ENCODE measurements at regions not wholly inside any gene's neighbourhood (a gene's known extent, or its start where the extent isn't known, plus 50 kb on each side); places are given as distances from the start of the nearest gene placed in this dataset.
"Not testable (repeated sequence)": the region's sequence is repeated elsewhere in the genome, so short reads cannot be mapped to it uniquely, and the experiment has no call there.

GRCh38 chr7:159209429-159209828 is 64.8 kb upstream of the VIPR2 start:
- DNase-seq (ENCODE audit: low read depth), result no peak

GRCh38 chr7:159207951-159208350 is 63.3 kb upstream of the VIPR2 start:
- DNase-seq (ENCODE audit: low read depth), result no peak

DNA sequence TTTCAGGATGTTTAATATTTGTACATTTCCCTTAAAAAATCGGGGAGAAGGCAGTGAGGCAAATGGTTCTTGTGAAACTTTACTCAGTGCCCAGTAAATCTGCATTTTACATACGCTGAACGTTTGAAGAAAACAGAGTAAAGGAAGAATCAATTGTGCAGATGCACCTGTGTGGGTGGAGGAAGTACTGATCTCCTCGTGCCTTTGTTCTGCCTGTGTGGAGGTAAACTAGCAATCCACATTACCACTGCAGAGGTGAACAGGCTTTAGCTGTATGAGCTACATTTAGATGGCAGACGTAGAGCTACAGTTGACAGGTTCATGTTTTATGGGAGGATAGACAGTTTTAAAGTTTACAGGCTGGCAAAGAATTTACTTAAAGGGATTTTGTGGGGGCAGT is 62.7 kb upstream of the VIPR2 start:
- no peak for DNase-seq (ENCODE audit: low read depth)

DNA sequence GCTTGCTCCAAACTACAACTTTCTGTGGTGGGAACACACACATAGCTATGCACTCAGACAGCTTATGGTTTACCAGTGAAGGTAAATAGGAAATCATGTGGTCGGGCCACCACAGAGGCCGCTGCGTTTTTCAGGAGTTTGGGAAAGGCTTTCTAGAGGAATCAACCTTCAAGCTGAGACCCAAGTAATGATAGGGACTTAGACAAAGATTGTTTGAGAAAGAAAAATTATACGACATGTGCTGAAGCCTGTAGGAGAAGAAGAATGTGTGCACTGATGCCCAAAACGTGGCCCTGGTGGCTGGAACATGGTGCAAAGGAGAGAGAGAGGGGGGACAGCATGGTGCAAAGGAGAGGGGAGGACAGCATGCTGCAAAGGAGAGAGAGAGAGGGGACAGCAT is 61.2 kb upstream of the VIPR2 start:
- DNase-seq (ENCODE audit: low read depth), result no peak

DNA sequence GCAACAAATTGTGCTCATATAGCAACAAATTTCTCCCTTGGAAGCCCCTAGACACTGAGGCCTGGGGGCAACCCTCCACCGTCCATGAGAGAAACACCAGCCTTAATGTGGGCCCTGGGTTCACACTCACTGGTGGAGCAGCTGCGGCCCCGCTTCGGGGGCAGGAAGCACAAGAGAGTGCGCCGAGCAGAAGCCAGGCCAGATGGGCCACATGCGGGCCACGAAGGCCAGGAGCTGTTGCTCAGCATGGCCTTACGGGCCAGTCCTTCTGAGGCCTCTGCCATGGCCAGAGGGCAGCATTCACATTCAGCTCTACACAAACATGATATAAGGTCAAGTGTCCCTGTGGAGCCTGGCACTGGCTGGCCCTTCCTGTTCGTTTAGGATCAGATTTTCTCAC is 60.0 kb upstream of the VIPR2 start:
- DNase-seq (ENCODE audit: low read depth), result no peak

GRCh38 chr7:159203253-159203652 is 58.6 kb upstream of the VIPR2 start:
- not testable (repeated sequence) for DNase-seq (ENCODE audit: low read depth)

DNA sequence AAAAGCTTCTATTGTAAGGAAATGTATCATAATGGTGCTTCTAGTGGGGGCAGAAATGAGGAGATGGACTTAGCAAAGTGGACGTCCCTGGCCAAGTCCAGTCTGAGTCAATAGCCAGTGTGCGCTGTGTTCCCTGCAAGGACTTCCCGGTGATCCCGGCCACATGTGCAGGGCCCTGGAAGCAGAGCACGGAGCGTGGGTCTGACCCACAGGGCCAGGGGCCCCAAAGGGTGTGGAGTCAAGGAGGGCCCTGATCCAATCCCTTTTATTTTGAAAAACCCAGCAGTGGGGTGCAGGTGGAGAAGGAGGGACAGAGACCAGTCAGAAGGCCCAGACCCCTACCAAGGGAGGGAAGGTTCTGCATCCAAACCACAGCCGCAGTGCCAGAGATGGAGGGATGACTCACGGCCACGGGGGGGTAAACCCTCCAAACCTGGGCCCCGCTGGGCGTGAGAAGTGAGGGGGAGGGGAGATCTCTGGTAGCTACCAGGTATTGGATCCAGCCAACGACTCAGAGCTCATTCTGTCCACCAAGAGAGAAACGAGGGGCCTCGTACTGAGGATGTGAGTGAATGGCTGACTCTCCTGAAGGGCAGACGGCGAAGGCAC is 57.2 kb upstream of the VIPR2 start:
- DNase-seq (ENCODE audit: low read depth), result peak; percentile 26

DNA sequence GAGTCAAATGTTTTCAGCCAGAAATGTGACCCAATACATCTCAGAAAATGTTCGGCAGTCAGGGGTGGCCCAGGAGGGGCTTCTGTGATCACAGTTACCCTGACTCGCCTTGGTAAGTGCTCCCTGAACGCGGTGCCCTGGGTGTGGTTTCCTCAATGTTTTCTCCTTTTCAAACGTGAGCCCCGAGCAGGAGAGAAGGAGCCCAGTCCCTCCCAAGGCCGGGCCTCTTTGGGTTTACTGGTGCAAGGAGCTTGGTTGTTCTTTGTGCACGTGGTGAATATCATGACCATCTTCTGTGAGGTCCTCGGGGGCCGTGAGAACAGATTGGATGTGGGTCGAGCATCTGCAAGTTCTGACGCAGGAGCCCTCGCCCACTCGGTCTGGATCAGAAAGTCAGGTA is 55.8 kb upstream of the VIPR2 start:
- DNase-seq (ENCODE audit: low read depth), result no peak

- DNase-seq (ENCODE audit: low read depth), result no peak
Measured at GRCh38 chr7:159198016-159198724, 53.5 kb upstream of the VIPR2 start.

DNA sequence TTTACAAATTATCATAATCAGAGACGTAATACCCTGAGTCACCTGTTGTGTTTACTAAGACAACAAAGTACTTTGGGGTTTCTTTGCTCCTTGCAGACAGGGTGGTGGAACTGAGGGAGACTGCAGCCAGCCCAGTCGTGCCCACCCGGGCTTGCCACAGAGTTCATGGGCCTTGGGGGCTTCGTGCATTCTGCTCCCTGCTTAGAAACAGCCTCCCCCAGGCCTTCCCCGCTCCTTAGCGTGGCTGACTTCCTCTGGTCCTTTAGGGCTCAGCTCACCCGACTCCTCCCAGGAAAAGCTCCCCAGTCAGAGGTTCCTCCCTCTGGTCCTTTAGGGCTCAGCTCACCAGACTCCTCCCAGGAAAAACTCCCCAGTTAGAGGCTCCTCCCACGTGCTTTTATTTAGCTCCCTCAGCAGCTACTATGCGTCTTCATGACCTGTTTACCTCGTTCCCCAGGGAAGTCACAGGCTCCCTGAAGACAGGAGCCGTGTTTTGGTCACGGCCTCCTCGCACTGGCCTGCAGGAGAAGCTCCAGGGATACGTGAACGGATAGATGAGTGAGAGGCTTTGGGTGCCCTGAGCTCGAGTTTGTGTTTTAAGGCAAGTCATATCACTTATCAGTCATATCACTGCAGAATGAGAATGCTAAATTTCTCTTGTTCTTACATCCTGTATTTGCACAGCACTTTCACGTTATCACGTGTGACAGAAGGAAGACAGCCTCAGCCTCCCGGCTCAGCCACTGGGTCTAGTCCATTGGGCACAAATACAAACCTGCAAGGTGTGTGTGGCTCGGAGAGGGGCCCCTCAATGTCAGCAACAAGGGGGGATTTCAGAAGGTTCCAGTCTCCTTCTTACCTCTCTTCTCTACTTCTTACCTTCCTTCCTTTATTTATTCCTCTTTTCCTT is 52.7 kb upstream of the VIPR2 start:
- DNase-seq (ENCODE audit: low read depth), result peak; percentile 40

DNA sequence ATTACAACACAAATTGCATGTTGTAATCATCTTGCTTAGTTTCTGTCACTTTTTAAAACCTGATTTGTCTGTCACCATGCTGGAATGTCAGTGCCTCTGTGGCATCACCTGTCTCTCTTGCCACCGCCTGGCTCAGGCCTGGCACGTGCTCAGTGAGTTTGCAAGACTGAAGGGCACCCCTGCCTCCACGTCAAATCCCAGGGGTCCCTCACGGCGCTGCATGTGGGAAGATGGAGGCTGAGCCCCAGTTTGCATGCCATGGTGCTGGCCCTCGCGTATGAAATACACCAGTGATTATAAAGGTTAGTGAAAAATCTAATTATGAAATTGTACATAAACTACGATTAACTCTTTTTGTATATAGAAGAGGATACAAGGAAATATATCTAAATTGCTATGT is 51.9 kb upstream of the VIPR2 start:
- DNase-seq (ENCODE audit: low read depth), result no peak

GRCh38 chr7:159195946-159196345 is 51.3 kb upstream of the VIPR2 start:
- no peak for DNase-seq (ENCODE audit: low read depth)

Data from HT1080 (cell line).